Activated CD8-positive, alpha-beta T cell treated with anti-CD3 and anti-CD28 coated beads for 36 hours (primary cell): ENCODE measurements at regions not wholly inside any gene's neighbourhood (a gene's known extent, or its start where the extent isn't known, plus 50 kb on each side); places are given as distances from the start of the nearest gene placed in this dataset.

Source experiments
- ATAC-seq: fragments of 200-7000 bp; cut with Tn5 transposase; one replicate; pipeline ENCODE4 v1.10.0; 2021; ENCODE audit warnings: mild to moderate bottlenecking, moderate library complexity
- CTCF ChIA-PET: fragments of 350-600 bp; sonication (Branson Sonifier 250); formaldehyde crosslinking; loops from one replicate; lab custom pipeline; 2021; ENCODE audit warnings: antibody characterized with exemption; lab: Charles Lee
- POLR2A ChIA-PET: fragments of 350-600 bp; sonication (Branson Sonifier 250); formaldehyde crosslinking; loops from one replicate; lab custom pipeline; 2021; ENCODE audit warnings: antibody characterized with exemption; lab: Charles Lee
- DNase-seq: peaks from one replicate; pipeline ENCODE4 v3.0.0-alpha.2; 2020
- H3K27ac Mint-ChIP-seq: one replicate; pipeline ENCODE4 v1.8.0; 2021; ENCODE audit warnings: mild to moderate bottlenecking, mixed read lengths
- H3K27me3 Mint-ChIP-seq: one replicate; pipeline ENCODE4 v1.8.0; 2021; ENCODE audit warnings: mixed read lengths
- H3K36me3 Mint-ChIP-seq: one replicate; pipeline ENCODE4 v1.8.0; 2021; ENCODE audit warnings: low read depth, mixed read lengths
- H3K4me1 Mint-ChIP-seq: one replicate; pipeline ENCODE4 v1.8.0; 2021; ENCODE audit warnings: low read depth, mixed read lengths
- H3K4me3 Mint-ChIP-seq: one replicate; pipeline ENCODE4 v1.8.0; 2021; ENCODE audit warnings: mild to moderate bottlenecking, moderate library complexity, mixed read lengths
- H3K9me3 Mint-ChIP-seq: one replicate; pipeline ENCODE4 v1.8.0; 2021; ENCODE audit warnings: mixed read lengths
- CTCF ChIP-seq: fragments of 200-600 bp; IDR thresholded peaks from one replicate; pipeline ENCODE4 v1.8.0; 2022; ENCODE audit warnings: antibody characterized with exemption, mild to moderate bottlenecking
- intact Hi-C: fragments of 100-400 bp; cut with micrococcal nuclease; formaldehyde crosslinking; loops from one replicate; pipeline ENCODE4 v1.10.0; 2022

GRCh38 chr10:2366264-2366931, 629.1 kb upstream of the ADARB2 start:
- POLR2A ChIA-PET: no interaction called here
- no peak overlapping the region for H3K4me3 Mint-ChIP-seq
- intact Hi-C loops: no loop called here

GRCh38 chr10:2362331-2362730, 625.0 kb upstream of the ADARB2 start:
- Mint-ChIP-seq H3K36me3 (no peaks in the 10 kb centered on the region), H3K4me3 (no peak overlapping the region), H3K27me3 (no peaks in the 10 kb centered on the region), H3K9me3 (no peaks in the 10 kb centered on the region), H3K27ac (no peak overlapping the region), H3K4me1 (no peaks in the 10 kb centered on the region)
- POLR2A ChIA-PET: no interaction called here
- ATAC-seq: no peak
- CTCF ChIA-PET: no interaction called here
- DNase-seq: no peak
- no peak for TF ChIP-seq CTCF
- intact Hi-C loops: no loop called here

More at GRCh38 chr10:2366264-2366931, 629.1 kb upstream of the ADARB2 start:
- H3K4me1 Mint-ChIP-seq: no peaks in the 10 kb centered on the region
- H3K27ac Mint-ChIP-seq: no peak overlapping the region
- CTCF ChIA-PET: no interaction called here
- no peaks in the 10 kb centered on the region for H3K36me3 Mint-ChIP-seq
- peaks cover 4% of the 10 kb centered on the region for H3K27me3 Mint-ChIP-seq
- TF ChIP-seq CTCF: no peak
- DNase-seq (no peak), ATAC-seq (no peak)
- H3K9me3 Mint-ChIP-seq: peaks cover 11% of the 10 kb centered on the region

GRCh38 chr10:2358586-2358985, 621.3 kb upstream of the ADARB2 start:
- Mint-ChIP-seq H3K4me1 (no peaks in the 10 kb centered on the region), H3K9me3 (no peaks in the 10 kb centered on the region), H3K4me3 (no peak overlapping the region), H3K27me3 (no peaks in the 10 kb centered on the region), H3K27ac (no peak overlapping the region), H3K36me3 (no peaks in the 10 kb centered on the region)
- ChIA-PET POLR2A (no interaction called here), CTCF (no interaction called here)
- no peak for TF ChIP-seq CTCF
- DNase-seq: no peak
- ATAC-seq: no peak
- intact Hi-C loops: no loop called here

GRCh38 chr10:2356670-2357069, 619.3 kb upstream of the ADARB2 start:
- Mint-ChIP-seq H3K36me3 (no peaks in the 10 kb centered on the region), H3K27me3 (no peaks in the 10 kb centered on the region), H3K9me3 (no peaks in the 10 kb centered on the region), H3K4me3 (no peak overlapping the region), H3K27ac (no peak overlapping the region), H3K4me1 (no peaks in the 10 kb centered on the region)
- POLR2A ChIA-PET: no interaction called here
- no peak for ATAC-seq
- intact Hi-C loops: no loop called here
- TF ChIP-seq CTCF: no peak
- CTCF ChIA-PET: no interaction called here
- DNase-seq: no peak

GRCh38 chr10:2351566-2351965, 614.2 kb upstream of the ADARB2 start:
- ChIA-PET CTCF (interaction anchor here (0.7 kb wide), 1 partner anchor 401 kb away, joined by 3 read pairs; no protein-coding TSS in a partner anchor), POLR2A (no interaction called here)
- H3K9me3 Mint-ChIP-seq: no peaks in the 10 kb centered on the region
- H3K27ac Mint-ChIP-seq: no peak overlapping the region
- H3K4me1 Mint-ChIP-seq: no peaks in the 10 kb centered on the region
- H3K27me3 Mint-ChIP-seq: no peaks in the 10 kb centered on the region
- DNase-seq (no peak), ATAC-seq (no peak)
- no peak overlapping the region for H3K4me3 Mint-ChIP-seq
- no peak for TF ChIP-seq CTCF
- no peaks in the 10 kb centered on the region for H3K36me3 Mint-ChIP-seq
- intact Hi-C loops: no loop called here
